ENCODE measurements at regions not wholly inside any gene's neighbourhood (a gene's known extent, or its start where the extent isn't known, plus 50 kb on each side); places are given as distances from the start of the nearest gene placed in this dataset.

DNA sequence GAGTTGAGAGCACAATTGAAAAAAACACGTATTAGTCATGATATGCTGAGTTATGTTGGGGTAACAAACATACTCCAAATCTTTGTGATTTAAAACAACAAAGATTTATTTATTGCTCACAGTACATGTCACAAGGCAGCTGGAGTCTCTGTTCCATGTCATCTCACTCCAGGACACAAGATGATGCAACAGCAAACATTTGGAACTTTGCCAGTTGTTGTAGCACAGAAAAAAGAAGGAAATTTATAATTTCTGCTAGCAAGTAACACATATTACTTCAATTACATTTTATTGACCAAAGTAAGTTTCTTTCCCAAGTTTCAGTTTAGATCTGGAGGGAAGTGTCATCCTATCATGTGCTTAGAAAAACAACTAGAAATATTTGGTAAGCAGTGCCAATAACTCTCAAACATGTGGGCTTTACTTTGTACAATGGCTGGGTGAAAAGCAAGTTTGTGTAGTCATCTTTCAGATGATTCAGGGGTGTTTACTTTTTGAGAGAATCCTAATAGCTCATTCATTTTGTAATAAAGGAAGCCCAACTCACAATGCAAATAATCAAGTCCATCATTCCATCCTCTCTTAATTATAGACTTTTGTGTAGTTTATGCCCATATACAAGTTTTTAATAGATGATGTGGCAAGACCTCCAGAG lies 452.3 kb downstream of the ZIC3 start:
- Histone ChIP-seq H4K91ac (replicated peaks; ENCODE audit: insufficient read length, low read length) (no peak overlapping the region), H2BK15ac (ENCODE audit: low read length) (no peak overlapping the region), H2BK20ac (ENCODE audit: low read length) (no peak overlapping the region), H3K27ac (ENCODE audit: low read depth, low read length) (no peak overlapping the region), H3K79me2 (ENCODE audit: control insufficient read depth in 1 of 2, insufficient read depth in 2 of 2, low read length in 2 of 2) (no peaks in the 10 kb centered on the region), H3K4me1 (replicated peaks in 1 of 4; ENCODE audit: control insufficient read depth in 3 of 4, insufficient read depth in 4 of 4, low read length in 3 of 4) (no peaks in the 10 kb centered on the region), H3K23me2 (ENCODE audit: low read depth, low read length) (no peaks in the 10 kb centered on the region), H2BK120ac (replicated peaks; ENCODE audit: low read depth, low read length) (no peak overlapping the region), H3K36me3 (ENCODE audit: control insufficient read depth in 2 of 4, insufficient read depth in 4 of 4, low read length in 3 of 4) (no peaks in the 10 kb centered on the region), H3K27me3 (replicated peaks in 1 of 4; ENCODE audit: control insufficient read depth in 3 of 4, extremely low read depth in 1 of 4, insufficient read depth in 3 of 4, low read length in 3 of 4) (no peaks in the 10 kb centered on the region), H2BK5ac (ENCODE audit: low read depth, low read length) (no peak overlapping the region), H3K23ac (ENCODE audit: insufficient read length) (no peak overlapping the region), H3K4ac (replicated peaks; ENCODE audit: insufficient read length, low read depth, low read length) (no peak overlapping the region), H3K14ac (ENCODE audit: insufficient read length) (no peak overlapping the region), H3K9ac (replicated peaks in 1 of 4; ENCODE audit: extremely low read depth in 1 of 4, low read depth in 3 of 4, low read length in 3 of 4) (no peak overlapping the region), H2BK12ac (ENCODE audit: low read depth, low read length) (no peak overlapping the region), H3K4me2 (ENCODE audit: insufficient read depth in 1 of 2, low read depth in 2 of 2, low read length in 2 of 2) (no peak overlapping the region), H3K56ac (replicated peaks; ENCODE audit: insufficient read length, low read depth, low read length) (no peak overlapping the region), H3K9me3 (ENCODE audit: insufficient read depth in 2 of 2, low read depth in 1 of 2, low read length in 1 of 2) (no peaks in the 10 kb centered on the region), H3K18ac (ENCODE audit: extremely low read depth, low read length) (no peak overlapping the region), H3K79me1 (ENCODE audit: low read depth, low read length) (no peaks in the 10 kb centered on the region), H2AK5ac (ENCODE audit: low read depth, low read length) (no peak overlapping the region), H4K5ac (ENCODE audit: insufficient read length, low read depth, low read length) (no peak overlapping the region), H4K20me1 (replicated peaks in 1 of 2; ENCODE audit: control insufficient read depth in 1 of 2, insufficient read depth in 2 of 2, low read length in 2 of 2) (no peaks in the 10 kb centered on the region), H3K4me3 (ENCODE audit: extremely low read depth in 1 of 4, insufficient read depth in 2 of 4, low read depth in 3 of 4, low read length in 4 of 4) (no peak overlapping the region), H2AFZ (ENCODE audit: low read length) (no peak overlapping the region), H4K8ac (ENCODE audit: extremely low read depth, insufficient read depth, low read length) (no peak overlapping the region)
- ChIA-PET POLR2A (ENCODE audit: partially characterized antibody) (no interaction called here), CTCF (ENCODE audit: partially characterized antibody) (no interaction called here)
- no peak for TF ChIP-seq SUZ12 (IDR thresholded peaks at IDR 0.05; ENCODE audit: low read length)
- no peak for TF ChIP-seq ASH2L (IDR thresholded peaks at IDR 0.05; ENCODE audit: low read length)
- TF ChIP-seq, protein P1, sequence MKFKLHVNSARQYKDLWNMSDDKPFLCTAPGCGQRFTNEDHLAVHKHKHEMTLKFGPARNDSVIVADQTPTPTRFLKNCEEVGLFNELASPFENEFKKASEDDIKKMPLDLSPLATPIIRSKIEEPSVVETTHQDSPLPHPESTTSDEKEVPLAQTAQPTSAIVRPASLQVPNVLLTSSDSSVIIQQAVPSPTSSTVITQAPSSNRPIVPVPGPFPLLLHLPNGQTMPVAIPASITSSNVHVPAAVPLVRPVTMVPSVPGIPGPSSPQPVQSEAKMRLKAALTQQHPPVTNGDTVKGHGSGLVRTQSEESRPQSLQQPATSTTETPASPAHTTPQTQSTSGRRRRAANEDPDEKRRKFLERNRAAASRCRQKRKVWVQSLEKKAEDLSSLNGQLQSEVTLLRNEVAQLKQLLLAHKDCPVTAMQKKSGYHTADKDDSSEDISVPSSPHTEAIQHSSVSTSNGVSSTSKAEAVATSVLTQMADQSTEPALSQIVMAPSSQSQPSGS (IDR thresholded peaks at IDR 0.05; ENCODE audit: low read length), result no peak
- no peak for TF ChIP-seq CHD2 (IDR thresholded peaks at IDR 0.05; ENCODE audit: low read length)
- TF ChIP-seq BRCA1 (IDR thresholded peaks at IDR 0.05; ENCODE audit: low read depth, low read length), result no peak
- no peak for TF ChIP-seq BCL11A (IDR thresholded peaks at IDR 0.05; ENCODE audit: low read depth in 2 of 2, low read length in 2 of 2)
- no peak for TF ChIP-seq RBBP5 (IDR thresholded peaks at IDR 0.05; ENCODE audit: borderline replicate concordance, low read depth, low read length)
- no peak for TF ChIP-seq POLR2A (IDR thresholded peaks at IDR 0.05; ENCODE audit: control extremely low read depth in 1 of 2, low read depth in 2 of 2, low read length in 2 of 2)
- TF ChIP-seq CBX8 (IDR thresholded peaks at IDR 0.05; ENCODE audit: borderline replicate concordance, low read depth, low read length), result no peak
- no peak for TF ChIP-seq HDAC2 (IDR thresholded peaks at IDR 0.05; ENCODE audit: borderline replicate concordance in 1 of 2, low read depth in 2 of 2, low read length in 2 of 2)
- TF ChIP-seq POU5F1 (IDR thresholded peaks at IDR 0.05; ENCODE audit: low read depth, low read length), result no peak
- TF ChIP-seq, protein P2, sequence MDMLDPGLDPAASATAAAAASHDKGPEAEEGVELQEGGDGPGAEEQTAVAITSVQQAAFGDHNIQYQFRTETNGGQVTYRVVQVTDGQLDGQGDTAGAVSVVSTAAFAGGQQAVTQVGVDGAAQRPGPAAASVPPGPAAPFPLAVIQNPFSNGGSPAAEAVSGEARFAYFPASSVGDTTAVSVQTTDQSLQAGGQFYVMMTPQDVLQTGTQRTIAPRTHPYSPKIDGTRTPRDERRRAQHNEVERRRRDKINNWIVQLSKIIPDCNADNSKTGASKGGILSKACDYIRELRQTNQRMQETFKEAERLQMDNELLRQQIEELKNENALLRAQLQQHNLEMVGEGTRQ (IDR thresholded peaks at IDR 0.05; ENCODE audit: low read length), result no peak
- FAIRE-seq (no peak), DNase-seq (ENCODE audit: low read depth in 1 of 2, low spot score in 2 of 2) (no peak)
- 71% methylated on average over 1 of the region's 1 CpG; no CpG with 5 or more reads in 1 of the 2 experiments for WGBS, 2 experiments (ENCODE audit: extremely low coverage in 1 of 2, insufficient coverage in 1 of 2, insufficient read length in 1 of 2, insufficient replicate concordance in 2 of 2, low coverage in 1 of 2, low lambda C conversion rate in 2 of 2, missing lambda C conversion rate in 1 of 2)
